H9 (cell line): ENCODE measurements at regions not wholly inside any gene's neighbourhood (a gene's known extent, or its start where the extent isn't known, plus 50 kb on each side); places are given as distances from the start of the nearest gene placed in this dataset.

ENCODE experiments used
- DNase-seq: peaks from one replicate; pipeline ENCODE4 v3.0.0-alpha.2; 2017
- H2AFZ ChIP-seq: one replicate; pipeline ENCODE4 v1.6.1; 2013; ENCODE audit warnings: mild to moderate bottlenecking, low read length, control low read depth, moderate library complexity
- H2AK5ac ChIP-seq: 2 replicates; pipeline ENCODE4 v1.6.1; 2013; ENCODE audit warnings: low read length, control low read depth, mixed read lengths; ENCODE audit not compliant: insufficient read length
- H2BK120ac ChIP-seq: one replicate; pipeline ENCODE4 v1.6.1; 2013; ENCODE audit warnings: low read depth, mild to moderate bottlenecking, low read length, control low read depth, inconsistent platforms; ENCODE audit not compliant: poor library complexity, severe bottlenecking
- H2BK12ac ChIP-seq: 2 replicates; pipeline ENCODE4 v1.6.1; 2013; ENCODE audit warnings: low read length, control low read depth, mixed read lengths, low read depth; ENCODE audit not compliant: insufficient read length
- H2BK15ac ChIP-seq: 2 replicates; pipeline ENCODE4 v1.6.1; 2013; ENCODE audit warnings: low read depth, low read length, control low read depth
- H2BK20ac ChIP-seq: one replicate; pipeline ENCODE4 v1.6.1; 2013; ENCODE audit warnings: low read depth, mild to moderate bottlenecking, low read length, control low read depth, inconsistent platforms; ENCODE audit not compliant: poor library complexity, severe bottlenecking
- H2BK5ac ChIP-seq: 2 replicates; pipeline ENCODE4 v1.6.1; 2013; ENCODE audit warnings: low read length, control low read depth, mixed read lengths; ENCODE audit not compliant: insufficient read length
- H3K14ac ChIP-seq: 2 replicates; pipeline ENCODE4 v1.6.1; 2013; ENCODE audit warnings: low read length, control low read depth; ENCODE audit not compliant: insufficient read depth
- H3K18ac ChIP-seq: 2 replicates; pipeline ENCODE4 v1.6.1; 2013; ENCODE audit warnings: low read depth, mild to moderate bottlenecking, mixed read lengths, low read length, control low read depth; ENCODE audit not compliant: insufficient read length
- H3K23ac ChIP-seq: 2 replicates; pipeline ENCODE4 v1.6.1; 2013; ENCODE audit warnings: low read length, control low read depth, mixed read lengths, low read depth; ENCODE audit not compliant: insufficient read length
- H3K23me2 ChIP-seq: 2 replicates; pipeline ENCODE4 v1.6.1; 2013; ENCODE audit warnings: low read depth, mild to moderate bottlenecking, mixed read lengths, low read length, control low read depth; ENCODE audit not compliant: insufficient read length, poor library complexity, severe bottlenecking
- H3K27ac ChIP-seq: 2 replicates; pipeline ENCODE4 v1.5.1; 2013; ENCODE audit warnings: low read length, control low read depth, mixed read lengths, low read depth; ENCODE audit not compliant: insufficient read length
- H3K27me3 ChIP-seq: 2 replicates; pipeline ENCODE4 v1.6.1; 2013; ENCODE audit warnings: low read length, control low read depth, inconsistent platforms; ENCODE audit not compliant: insufficient read depth
- H3K4ac ChIP-seq: 2 replicates; pipeline ENCODE4 v1.6.1; 2013; ENCODE audit warnings: low read depth, mild to moderate bottlenecking, control low read depth, inconsistent platforms, low read length, moderate library complexity
- H3K4me1 ChIP-seq: 2 replicates; pipeline ENCODE4 v1.6.1; 2013; ENCODE audit warnings: low read length, control low read depth, inconsistent platforms; ENCODE audit not compliant: insufficient read depth
- H3K4me2 ChIP-seq: 2 replicates; pipeline ENCODE4 v1.6.1; 2013; ENCODE audit warnings: low read length, control low read depth, mixed read lengths; ENCODE audit not compliant: insufficient read length, insufficient read depth
- H3K56ac ChIP-seq: 2 replicates; pipeline ENCODE4 v1.6.1; 2013; ENCODE audit warnings: low read depth, mild to moderate bottlenecking, mixed read lengths, low read length, control low read depth; ENCODE audit not compliant: insufficient read length
- H3K79me1 ChIP-seq: 2 replicates; pipeline ENCODE4 v1.6.1; 2013; ENCODE audit warnings: low read depth, mild to moderate bottlenecking, moderate library complexity, low read length, control low read depth, inconsistent platforms; ENCODE audit not compliant: insufficient read depth, poor library complexity, severe bottlenecking
- H3K79me2 ChIP-seq: 2 replicates; pipeline ENCODE4 v1.6.1; 2013; ENCODE audit warnings: low read length, control low read depth, inconsistent platforms; ENCODE audit not compliant: insufficient read depth
- H3K9ac ChIP-seq: 2 replicates; pipeline ENCODE4 v1.6.1; 2013; ENCODE audit warnings: low read length, control low read depth, mixed read lengths; ENCODE audit not compliant: insufficient read length; ENCODE audit errors: extremely low read depth
- H3K9me3 ChIP-seq: one replicate; pipeline ENCODE4 v1.6.1; 2013; ENCODE audit warnings: low read depth, low read length, inconsistent platforms; ENCODE audit not compliant: control insufficient read depth
- H3T11ph ChIP-seq: one replicate; pipeline ENCODE4 v1.6.1; 2013; ENCODE audit warnings: mild to moderate bottlenecking, low read length, control low read depth, inconsistent platforms
- H4K20me1 ChIP-seq: one replicate; pipeline ENCODE4 v1.6.1; 2013; ENCODE audit not compliant: control insufficient read depth, insufficient read length, insufficient read depth
- H4K5ac ChIP-seq: 2 replicates; pipeline ENCODE4 v1.6.1; 2013; ENCODE audit warnings: low read depth, mild to moderate bottlenecking, mixed read lengths, low read length, control low read depth; ENCODE audit not compliant: insufficient read length
- H4K8ac ChIP-seq: replicated peaks from 2 replicates; pipeline ENCODE4 v1.6.1; 2013; ENCODE audit warnings: low read length, control low read depth, mixed read lengths, low read depth; ENCODE audit not compliant: insufficient read length
- H4K91ac ChIP-seq: 2 replicates; pipeline ENCODE4 v1.6.1; 2013; ENCODE audit warnings: low read depth, mild to moderate bottlenecking, moderate library complexity, mixed read lengths, low read length, control low read depth; ENCODE audit not compliant: insufficient read length
- H3K27ac Mint-ChIP-seq, 3 experiments: 2 replicates in 2 of 3; 3 replicates in 1 of 3; pipeline ENCODE4 v1.8.0; 2020 to 2021; ENCODE audit warnings: mixed read lengths in 3 of 3, mild to moderate bottlenecking in 1 of 3, moderate library complexity in 1 of 3
- H3K27me3 Mint-ChIP-seq: 2 replicates; pipeline ENCODE4 v1.8.0; 2021; ENCODE audit warnings: low read depth, mild to moderate bottlenecking, moderate library complexity, mixed read lengths
- H3K36me3 Mint-ChIP-seq, 3 experiments: 2 replicates in 2 of 3; 3 replicates in 1 of 3; pipeline ENCODE4 v1.8.0; 2020 to 2021; ENCODE audit warnings: low read depth in 3 of 3, mixed read lengths in 3 of 3; ENCODE audit not compliant: insufficient read depth in 1 of 3
- H3K4me1 Mint-ChIP-seq, 2 experiments: 2 replicates each; pipeline ENCODE4 v1.8.0; 2020; ENCODE audit warnings: mixed read lengths in 2 of 2
- H3K4me3 Mint-ChIP-seq, 2 experiments: 2 replicates in 1 of 2; 3 replicates in 1 of 2; pipeline ENCODE4 v1.8.0; 2020 to 2021; ENCODE audit warnings: mild to moderate bottlenecking in 2 of 2, mixed read lengths in 2 of 2, moderate library complexity in 1 of 2
- H3K9me3 Mint-ChIP-seq, 2 experiments: 2 replicates in 1 of 2; 3 replicates in 1 of 2; pipeline ENCODE4 v1.8.0; 2020; ENCODE audit warnings: mild to moderate bottlenecking in 2 of 2, mixed read lengths in 2 of 2, moderate library complexity in 1 of 2
- CTCF ChIP-seq: fragments of 200-600 bp; sonication (generic); conservative IDR thresholded peaks from 3 replicates; pipeline ENCODE4 v1.8.0; 2021; ENCODE audit warnings: antibody characterized with exemption, mild to moderate bottlenecking
- WGBS: extraction: QIAGEN DNeasy Blood & Tissue Kit; methylation state at CpG from one replicate; pipeline ENCODE4 v1.1.7; 2013; ENCODE audit warnings: missing lambda C conversion rate, low lambda C conversion rate, mixed read lengths; ENCODE audit not compliant: insufficient read length; ENCODE audit errors: extremely low coverage; 5-methylcytosine and 5-hydroxymethylcytosine counted together

- Histone ChIP-seq H3K14ac (no peak overlapping the region), H4K5ac (no peak overlapping the region), H3K23me2 (no peaks in the 10 kb centered on the region), H3K56ac (no peak overlapping the region), H4K20me1 (no peaks in the 10 kb centered on the region), H3K79me1 (no peaks in the 10 kb centered on the region), H2BK12ac (no peak overlapping the region), H2AK5ac (no peak overlapping the region), H2BK120ac (no peak overlapping the region), H3K4me1 (peaks cover 6% of the 10 kb centered on the region; the same call in 1 of the 2 replicates), H2BK5ac (no peak overlapping the region), H3K27ac (no peak overlapping the region), H3T11ph (no peak overlapping the region), H3K4ac (no peak overlapping the region), H3K23ac (no peak overlapping the region), H2AFZ (no peak overlapping the region), H2BK15ac (no peak overlapping the region), H2BK20ac (no peak overlapping the region), H4K8ac (no peak overlapping the region), H3K9me3 (no peaks in the 10 kb centered on the region), H4K91ac (no peak overlapping the region), H3K18ac (no peak overlapping the region), H3K9ac (no peak overlapping the region), H3K27me3 (no peaks in the 10 kb centered on the region), H3K4me2 (no peak overlapping the region), H3K79me2 (no peaks in the 10 kb centered on the region)
- Mint-ChIP-seq H3K9me3 (peaks cover 2 to 6% of the 10 kb centered on the region in 2 experiments), H3K4me3 (no peak overlapping the region), H3K27ac (no peak overlapping the region), H3K27me3 (no peaks in the 10 kb centered on the region; the same call in 1 of the 2 replicates), H3K4me1 (peaks cover 19 to 20% of the 10 kb centered on the region in 2 experiments), H3K36me3 (peaks cover 2 to 11% (median 3%) of the 10 kb centered on the region in 3 experiments; a peak in 6 of 7 replicates)
- no CpG with 5 or more reads among the region's 1 CpG for WGBS
- TF ChIP-seq CTCF = no peak
- DNase-seq = no peak
These were observed 409.4 kb upstream of the SYT4 start for GRCh38 chr18:43686709-43687108.
